Upper lobe of left lung (tissue), 4 donors: ENCODE measurements at regions not wholly inside any gene's neighbourhood (a gene's known extent, or its start where the extent isn't known, plus 50 kb on each side); places are given as distances from the start of the nearest gene placed in this dataset.
"Not testable (repeated sequence)": the region's sequence is repeated elsewhere in the genome, so short reads cannot be mapped to it uniquely, and the experiment has no call there.

ENCODE experiments used
- POLR2AphosphoS5 ChIP-seq, 2 donors: sonication (generic); formaldehyde crosslinking; IDR thresholded peaks; one replicate each; pipeline ENCODE4 v1.5.1; 2017; ENCODE audit warnings: antibody characterized with exemption in 2 of 2
- TF ChIP-seq, protein P1 (sequence below), 6 experiments: fragments of 450-650 bp in 4 of 6; fragments of 200-600 bp in 2 of 6; sonication (generic) in 2 of 6; IDR thresholded peaks; one replicate each; pipeline ENCODE4 v1.5.1; 2016 to 2019; ENCODE audit warnings: antibody characterized with exemption in 6 of 6

DNA sequence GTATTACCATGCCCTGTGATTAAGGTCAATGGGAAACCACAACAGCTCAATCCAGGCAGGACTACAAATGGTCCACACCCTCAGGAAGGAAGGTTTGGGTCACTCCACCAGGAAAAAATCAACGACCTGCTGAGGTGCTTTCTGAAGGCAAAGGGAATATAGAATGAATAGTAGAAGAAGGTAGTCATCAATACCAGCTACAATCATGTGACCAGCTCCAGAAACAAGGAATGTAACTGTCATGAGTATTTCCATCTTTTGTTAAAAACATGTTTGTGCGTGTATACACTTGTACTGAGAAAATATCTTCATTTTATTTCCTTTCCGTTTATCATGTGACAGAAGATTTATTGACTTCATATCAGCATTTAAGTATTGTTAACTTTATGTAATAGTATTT lies 2028.6 kb upstream of the PCDH20 start:
- TF ChIP-seq, protein P1, sequence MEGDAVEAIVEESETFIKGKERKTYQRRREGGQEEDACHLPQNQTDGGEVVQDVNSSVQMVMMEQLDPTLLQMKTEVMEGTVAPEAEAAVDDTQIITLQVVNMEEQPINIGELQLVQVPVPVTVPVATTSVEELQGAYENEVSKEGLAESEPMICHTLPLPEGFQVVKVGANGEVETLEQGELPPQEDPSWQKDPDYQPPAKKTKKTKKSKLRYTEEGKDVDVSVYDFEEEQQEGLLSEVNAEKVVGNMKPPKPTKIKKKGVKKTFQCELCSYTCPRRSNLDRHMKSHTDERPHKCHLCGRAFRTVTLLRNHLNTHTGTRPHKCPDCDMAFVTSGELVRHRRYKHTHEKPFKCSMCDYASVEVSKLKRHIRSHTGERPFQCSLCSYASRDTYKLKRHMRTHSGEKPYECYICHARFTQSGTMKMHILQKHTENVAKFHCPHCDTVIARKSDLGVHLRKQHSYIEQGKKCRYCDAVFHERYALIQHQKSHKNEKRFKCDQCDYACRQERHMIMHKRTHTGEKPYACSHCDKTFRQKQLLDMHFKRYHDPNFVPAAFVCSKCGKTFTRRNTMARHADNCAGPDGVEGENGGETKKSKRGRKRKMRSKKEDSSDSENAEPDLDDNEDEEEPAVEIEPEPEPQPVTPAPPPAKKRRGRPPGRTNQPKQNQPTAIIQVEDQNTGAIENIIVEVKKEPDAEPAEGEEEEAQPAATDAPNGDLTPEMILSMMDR (IDR thresholded peaks at IDR 0.05) = not testable (repeated sequence)
- TF ChIP-seq POLR2AphosphoS5 (IDR thresholded peaks at IDR 0.05) = not testable (repeated sequence)
